ENCODE measurements at regions not wholly inside any gene's neighbourhood (a gene's known extent, or its start where the extent isn't known, plus 50 kb on each side); places are given as distances from the start of the nearest gene placed in this dataset.

- no peak for DNase-seq (ENCODE audit: low read depth)
Measured at GRCh38 chr6:154885214-154885613, 109.9 kb upstream of the TIAM2 start.

GRCh38 chr6:154886016-154886415, 109.1 kb upstream of the TIAM2 start:
- no peak for DNase-seq (ENCODE audit: low read depth)

- DNase-seq (ENCODE audit: low read depth), result no peak
Measured at GRCh38 chr6:154886471-154886870, 108.6 kb upstream of the TIAM2 start.

GRCh38 chr6:154887051-154887450, 108.1 kb upstream of the TIAM2 start:
- DNase-seq (ENCODE audit: low read depth), result peak; percentile 17

GRCh38 chr6:154888421-154889295, 106.5 kb upstream of the TIAM2 start:
- DNase-seq (ENCODE audit: low read depth), result peak; percentile 35

GRCh38 chr6:154890874-154891273, 104.2 kb upstream of the TIAM2 start:
- DNase-seq (ENCODE audit: low read depth), result no peak

- no peak for DNase-seq (ENCODE audit: low read depth)
Measured at GRCh38 chr6:154891901-154892300, 103.2 kb upstream of the TIAM2 start.

- no peak for DNase-seq (ENCODE audit: low read depth)
Measured at GRCh38 chr6:154893917-154894316, 101.2 kb upstream of the TIAM2 start.

GRCh38 chr6:154894902-154895301, 100.2 kb upstream of the TIAM2 start:
- no peak for DNase-seq (ENCODE audit: low read depth)

GRCh38 chr6:154895841-154896240, 99.3 kb upstream of the TIAM2 start:
- no peak for DNase-seq (ENCODE audit: low read depth)

- DNase-seq (ENCODE audit: low read depth), result no peak
Measured at GRCh38 chr6:154898821-154899220, 96.3 kb upstream of the TIAM2 start.

- no peak for DNase-seq (ENCODE audit: low read depth)
Measured at GRCh38 chr6:154899824-154900463, 95.2 kb upstream of the TIAM2 start.

- DNase-seq (ENCODE audit: low read depth), result no peak
Measured at GRCh38 chr6:154901876-154902552, 93.1 kb upstream of the TIAM2 start.

- DNase-seq (ENCODE audit: low read depth), result no peak
Measured at GRCh38 chr6:154907291-154907690, 87.8 kb upstream of the TIAM2 start.

GRCh38 chr6:154908723-154909122, 86.4 kb upstream of the TIAM2 start:
- DNase-seq (ENCODE audit: low read depth), result no peak

GRCh38 chr6:154909311-154909710, 85.8 kb upstream of the TIAM2 start:
- DNase-seq (ENCODE audit: low read depth), result no peak

GRCh38 chr6:154909821-154910220, 85.3 kb upstream of the TIAM2 start:
- DNase-seq (ENCODE audit: low read depth), result no peak

- DNase-seq (ENCODE audit: low read depth), result peak; percentile 36
Measured at GRCh38 chr6:154914288-154914687, 80.8 kb upstream of the TIAM2 start.

- no peak for DNase-seq (ENCODE audit: low read depth)
Measured at GRCh38 chr6:154916857-154917256, 78.3 kb upstream of the TIAM2 start.

GRCh38 chr6:154917941-154918340, 77.2 kb upstream of the TIAM2 start:
- no peak for DNase-seq (ENCODE audit: low read depth)

GRCh38 chr6:154919806-154920205, 75.3 kb upstream of the TIAM2 start:
- DNase-seq (ENCODE audit: low read depth), result no peak

- DNase-seq (ENCODE audit: low read depth), result no peak
Measured at GRCh38 chr6:154920495-154921200, 74.5 kb upstream of the TIAM2 start.
